Choroid plexus epithelial cell (primary cell): ENCODE measurements at regions not wholly inside any gene's neighbourhood (a gene's known extent, or its start where the extent isn't known, plus 50 kb on each side); places are given as distances from the start of the nearest gene placed in this dataset.

ENCODE experiments used
- DNase-seq: peaks from one replicate; pipeline ENCODE4 v3.0.0-alpha.2; 2010; ENCODE audit warnings: low read depth
- H3K4me3 ChIP-seq: 2 replicates; pipeline ENCODE4 v1.5.1; 2011; ENCODE audit warnings: low read depth, mild to moderate bottlenecking, control low read depth, low read length, moderate library complexity
- TF ChIP-seq, protein P1 (sequence below): conservative IDR thresholded peaks from 2 replicates; pipeline ENCODE4 v1.5.1; 2011; ENCODE audit warnings: low read depth, mild to moderate bottlenecking, control low read depth, inconsistent platforms, low read length, moderate library complexity

- no peak overlapping the region for H3K4me3 ChIP-seq
- DNase-seq = peak; percentile 77
- TF ChIP-seq, protein P1, sequence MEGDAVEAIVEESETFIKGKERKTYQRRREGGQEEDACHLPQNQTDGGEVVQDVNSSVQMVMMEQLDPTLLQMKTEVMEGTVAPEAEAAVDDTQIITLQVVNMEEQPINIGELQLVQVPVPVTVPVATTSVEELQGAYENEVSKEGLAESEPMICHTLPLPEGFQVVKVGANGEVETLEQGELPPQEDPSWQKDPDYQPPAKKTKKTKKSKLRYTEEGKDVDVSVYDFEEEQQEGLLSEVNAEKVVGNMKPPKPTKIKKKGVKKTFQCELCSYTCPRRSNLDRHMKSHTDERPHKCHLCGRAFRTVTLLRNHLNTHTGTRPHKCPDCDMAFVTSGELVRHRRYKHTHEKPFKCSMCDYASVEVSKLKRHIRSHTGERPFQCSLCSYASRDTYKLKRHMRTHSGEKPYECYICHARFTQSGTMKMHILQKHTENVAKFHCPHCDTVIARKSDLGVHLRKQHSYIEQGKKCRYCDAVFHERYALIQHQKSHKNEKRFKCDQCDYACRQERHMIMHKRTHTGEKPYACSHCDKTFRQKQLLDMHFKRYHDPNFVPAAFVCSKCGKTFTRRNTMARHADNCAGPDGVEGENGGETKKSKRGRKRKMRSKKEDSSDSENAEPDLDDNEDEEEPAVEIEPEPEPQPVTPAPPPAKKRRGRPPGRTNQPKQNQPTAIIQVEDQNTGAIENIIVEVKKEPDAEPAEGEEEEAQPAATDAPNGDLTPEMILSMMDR = no peak
Observed at GRCh38 chr10:62560201-62560819, 186.1 kb downstream of the ZNF365 start.

GRCh38 chr10:62561151-62561550 lies 187.0 kb downstream of the ZNF365 start:
- H3K4me3 ChIP-seq = no peak overlapping the region
- TF ChIP-seq, protein P1 = no peak
- DNase-seq = no peak

GRCh38 chr10:62562101-62562500 lies 187.9 kb downstream of the ZNF365 start:
- H3K4me3 ChIP-seq = no peak overlapping the region
- TF ChIP-seq, protein P1 = no peak
- no peak for DNase-seq

GRCh38 chr10:62562795-62563194 lies 188.6 kb downstream of the ZNF365 start:
- no peak overlapping the region for H3K4me3 ChIP-seq
- TF ChIP-seq, protein P1 = no peak
- DNase-seq = no peak

DNA sequence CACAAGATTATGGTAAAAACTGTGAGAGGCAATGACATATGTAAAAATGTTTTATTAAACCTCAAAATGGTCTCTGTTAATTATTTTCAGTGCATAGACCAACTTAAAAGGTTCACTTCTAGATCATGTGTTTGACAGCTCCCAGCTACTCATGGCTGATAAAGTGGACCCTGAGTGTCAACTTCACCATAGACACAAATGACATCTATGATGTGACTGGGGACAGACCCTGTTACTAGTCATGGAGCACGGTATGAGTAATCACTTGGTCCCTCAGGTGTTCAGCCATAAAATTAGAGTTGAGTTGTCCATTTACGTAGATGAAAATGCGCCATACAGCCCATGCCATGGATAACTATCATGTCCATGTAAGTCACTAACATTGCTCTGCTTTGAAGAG lies 199.8 kb downstream of the ZNF365 start:
- no peak overlapping the region for H3K4me3 ChIP-seq
- TF ChIP-seq, protein P1 = no peak
- no peak for DNase-seq

DNA sequence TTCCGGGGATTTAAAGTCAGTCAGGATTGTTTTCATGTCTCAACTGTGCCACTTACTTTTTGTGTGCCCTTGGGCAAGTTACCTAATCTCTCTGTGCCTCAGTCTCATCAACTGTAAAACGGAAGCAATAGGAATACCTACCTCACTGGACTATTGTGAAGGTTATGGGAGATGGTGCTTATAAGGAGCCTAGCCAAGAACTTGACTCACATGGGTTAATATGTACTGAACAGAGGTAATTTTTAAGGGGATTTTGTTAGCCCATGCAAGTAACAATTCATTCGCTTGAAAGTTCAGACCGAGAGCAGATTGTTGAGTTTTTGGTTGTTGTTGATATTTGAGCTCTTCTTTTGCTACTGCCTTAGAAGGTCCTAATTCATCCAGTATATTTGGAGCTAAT lies 202.9 kb downstream of the ZNF365 start:
- H3K4me3 ChIP-seq = no peak overlapping the region
- DNase-seq = no peak
- TF ChIP-seq, protein P1 = no peak

DNA sequence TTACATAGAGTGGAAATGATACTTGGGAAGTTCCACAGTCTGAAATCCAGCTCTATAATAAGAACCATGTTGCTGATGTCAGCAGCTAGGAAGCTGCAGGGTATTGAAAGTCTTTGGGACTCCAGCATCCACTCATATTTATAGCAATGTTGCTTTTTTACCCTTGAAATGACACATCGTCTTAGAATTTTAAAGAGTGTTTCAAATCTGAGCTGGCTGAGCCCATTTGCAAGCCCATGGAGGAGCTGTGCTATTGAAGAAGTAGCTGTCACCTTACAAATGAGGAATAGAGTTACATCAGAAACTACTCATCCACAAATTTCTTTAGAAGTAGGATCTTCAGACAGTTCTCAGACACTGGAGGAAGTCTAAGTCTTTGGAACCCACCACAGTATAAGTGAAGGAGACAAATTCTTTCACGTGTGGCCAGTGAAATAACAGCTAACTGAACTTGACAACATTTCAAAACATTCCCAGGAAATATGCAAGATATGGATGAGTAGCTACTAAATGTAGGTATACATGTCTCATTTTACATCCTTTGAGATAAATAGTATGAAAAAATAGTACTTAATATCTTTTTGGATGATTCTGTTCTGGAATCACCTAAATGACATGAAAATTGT lies 203.6 kb downstream of the ZNF365 start:
- TF ChIP-seq, protein P1 = no peak
- DNase-seq = peak; percentile 58
- no peak overlapping the region for H3K4me3 ChIP-seq
